HEK293T (cell line): ENCODE measurements at regions not wholly inside any gene's neighbourhood (a gene's known extent, or its start where the extent isn't known, plus 50 kb on each side); places are given as distances from the start of the nearest gene placed in this dataset.

ENCODE experiments used
- HDGF ChIP-seq: fragments of 450-650 bp; IDR thresholded peaks from 2 replicates; pipeline ENCODE4 v1.6.1; 2017; ENCODE audit warnings: antibody characterized with exemption, borderline replicate concordance
- L3MBTL2 ChIP-seq: fragments of 450-650 bp; conservative IDR thresholded peaks from 2 replicates; pipeline ENCODE4 v1.6.1; 2016; ENCODE audit warnings: mild to moderate bottlenecking
- SP1 ChIP-seq: fragments of 450-650 bp; IDR thresholded peaks from 2 replicates; pipeline ENCODE4 v1.6.1; 2017
- SUZ12 ChIP-seq: fragments of 450-650 bp; IDR thresholded peaks from 2 replicates; pipeline ENCODE4 v1.6.1; 2016; ENCODE audit warnings: mild to moderate bottlenecking
- ZNF384 ChIP-seq: fragments of 450-650 bp; IDR thresholded peaks from 2 replicates; pipeline ENCODE4 v1.6.1; 2016

DNA sequence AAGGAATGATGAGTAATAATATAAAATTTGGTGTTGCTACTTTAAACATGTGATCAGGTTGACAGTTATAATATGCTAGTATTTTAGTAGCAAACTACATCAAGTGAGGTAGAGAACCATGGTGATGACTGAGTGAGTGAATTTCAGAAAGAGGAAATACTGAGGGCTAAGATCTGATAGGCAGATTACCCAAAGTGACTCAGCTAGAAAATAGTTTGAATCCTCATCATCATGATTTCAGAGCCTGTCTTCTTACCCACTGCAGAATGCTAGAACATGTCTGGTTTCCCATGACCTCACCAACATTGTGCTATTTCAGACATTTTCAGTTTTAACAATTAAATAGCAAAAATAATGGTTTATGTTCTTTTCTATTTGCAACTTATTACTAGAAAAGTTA lies 602.1 kb downstream of the TAF11L14 start:
- TF ChIP-seq SP1 (no peak), L3MBTL2 (no peak), SUZ12 (no peak), HDGF (no peak), ZNF384 (no peak)
